SIG-M5 (cell line): ENCODE measurements at regions not wholly inside any gene's neighbourhood (a gene's known extent, or its start where the extent isn't known, plus 50 kb on each side); places are given as distances from the start of the nearest gene placed in this dataset.

Experiments used
- DNase-seq: peaks from one replicate; lab custom pipeline; 2025; lab: John Stamatoyannopoulos, UW

GRCh38 chr9:86452201-86452828, 98.1 kb upstream of the TUT7 start:
- DNase-seq: no peak

DNA sequence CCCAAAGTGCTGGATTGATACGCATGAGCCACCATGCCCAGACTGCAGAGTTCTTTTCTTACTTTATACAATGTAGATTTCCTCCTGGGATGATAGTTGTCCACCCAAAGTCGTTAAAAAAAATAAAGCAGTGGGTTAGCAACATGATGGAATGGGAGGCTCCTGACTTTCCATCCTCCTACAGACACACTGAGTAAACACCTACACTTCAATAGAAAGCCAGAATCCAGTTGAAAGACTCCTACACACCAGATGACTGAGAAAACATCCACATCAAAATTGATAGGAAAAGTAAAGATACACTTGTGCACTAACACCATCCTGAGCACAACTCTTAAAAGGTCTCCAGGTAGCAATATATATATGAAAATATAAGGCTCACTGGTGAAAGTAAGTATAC, 95.0 kb upstream of the TUT7 start:
- no peak for DNase-seq

- DNase-seq: no peak
These were observed 91.5 kb upstream of the TUT7 start for GRCh38 chr9:86445671-86446070.

- no peak for DNase-seq
These were observed 89.8 kb upstream of the TUT7 start for GRCh38 chr9:86443992-86444391.

GRCh38 chr9:86434039-86434726, 80.0 kb upstream of the TUT7 start:
- no peak for DNase-seq

DNA sequence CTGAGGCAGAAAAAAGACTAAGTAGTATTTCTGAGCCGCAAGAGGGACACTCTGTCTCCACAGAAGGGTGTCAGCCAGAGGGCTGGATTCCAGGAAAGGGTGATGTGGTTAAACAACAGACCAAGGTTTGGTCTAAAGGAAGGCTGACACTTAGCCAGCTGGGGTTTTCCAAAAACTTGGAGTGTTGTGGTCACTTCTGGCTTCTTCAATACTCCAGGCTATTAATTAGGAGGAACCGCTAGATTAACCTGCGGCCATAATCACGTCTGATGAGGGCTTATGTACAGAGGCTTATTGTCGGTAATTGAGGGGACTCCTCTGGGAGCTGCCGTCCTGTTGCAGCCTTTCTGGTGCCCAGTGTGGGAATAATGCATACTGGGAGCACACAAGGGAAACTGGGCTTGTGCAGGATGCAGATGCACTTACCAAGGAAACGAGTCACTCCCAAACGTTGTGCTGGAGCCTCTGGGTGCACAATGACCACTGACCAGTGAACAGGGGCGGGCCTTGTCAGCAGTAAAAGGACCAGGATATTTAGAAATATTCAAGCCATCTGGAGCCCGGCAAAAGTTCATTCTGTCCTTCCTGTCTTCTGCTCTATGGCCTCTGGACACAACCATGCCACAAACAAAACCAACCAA, 70.2 kb upstream of the TUT7 start:
- DNase-seq: no peak

DNA sequence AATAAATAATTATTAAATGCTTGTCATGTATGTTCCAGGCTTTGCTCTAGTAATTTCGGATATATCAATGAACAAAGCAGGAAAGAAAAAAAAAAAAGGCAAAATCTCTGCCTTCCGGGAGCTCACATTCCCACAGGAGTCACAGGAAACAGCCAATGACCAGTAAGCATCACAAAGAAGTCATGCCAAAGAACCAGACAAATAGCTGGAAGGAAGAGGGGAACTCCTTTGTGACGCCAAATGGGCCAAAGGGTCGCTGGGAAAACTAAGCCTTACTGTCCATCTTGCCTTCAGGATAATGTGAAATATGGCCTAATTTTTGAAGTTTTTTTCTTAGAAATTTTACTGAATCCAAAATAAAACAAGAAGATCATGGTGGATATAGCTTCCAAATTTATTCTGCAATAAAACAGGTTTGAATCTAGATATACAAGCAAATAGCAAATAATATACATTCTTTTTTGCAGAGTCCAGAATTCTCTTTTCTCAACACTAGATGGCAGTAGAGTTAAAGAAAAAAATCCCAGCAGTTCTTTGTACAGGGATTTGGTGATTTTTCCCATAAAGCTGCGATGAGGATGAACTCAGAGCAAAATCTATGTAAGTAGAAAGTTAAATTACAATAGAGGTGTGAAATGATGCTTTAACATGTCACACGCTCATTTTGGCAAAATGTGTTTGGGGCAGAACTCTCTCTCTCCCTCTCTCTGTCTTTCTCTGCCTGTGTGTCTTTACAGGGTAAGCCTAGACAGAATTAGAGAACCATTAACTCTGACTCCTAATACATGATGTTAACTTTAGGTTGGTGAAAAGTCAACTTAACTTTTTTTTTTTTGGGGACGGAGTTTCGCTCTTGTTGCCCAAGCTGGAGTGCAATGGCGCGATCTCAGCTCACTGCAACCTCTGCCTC, 60.0 kb upstream of the TUT7 start:
- no peak for DNase-seq

DNA sequence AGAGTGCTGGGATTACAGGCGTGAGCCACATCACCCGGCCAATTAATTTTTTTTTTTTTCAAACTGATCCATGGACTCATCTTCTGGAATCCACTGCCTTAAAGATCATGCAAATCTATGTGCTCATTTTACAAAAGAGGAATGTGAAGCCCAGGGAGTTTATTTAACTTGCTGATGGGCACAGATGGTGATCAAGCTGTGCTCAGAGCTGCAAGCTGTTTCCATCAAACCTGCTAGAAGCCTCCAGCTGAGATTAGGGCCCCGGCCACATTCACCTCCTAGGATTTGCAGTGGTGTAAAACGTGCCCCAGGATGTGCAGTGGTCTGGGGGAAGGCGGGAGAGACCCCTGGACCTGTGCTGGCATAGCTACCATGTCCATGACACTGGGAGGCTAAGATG, 56.1 kb upstream of the TUT7 start:
- DNase-seq: no peak

DNA sequence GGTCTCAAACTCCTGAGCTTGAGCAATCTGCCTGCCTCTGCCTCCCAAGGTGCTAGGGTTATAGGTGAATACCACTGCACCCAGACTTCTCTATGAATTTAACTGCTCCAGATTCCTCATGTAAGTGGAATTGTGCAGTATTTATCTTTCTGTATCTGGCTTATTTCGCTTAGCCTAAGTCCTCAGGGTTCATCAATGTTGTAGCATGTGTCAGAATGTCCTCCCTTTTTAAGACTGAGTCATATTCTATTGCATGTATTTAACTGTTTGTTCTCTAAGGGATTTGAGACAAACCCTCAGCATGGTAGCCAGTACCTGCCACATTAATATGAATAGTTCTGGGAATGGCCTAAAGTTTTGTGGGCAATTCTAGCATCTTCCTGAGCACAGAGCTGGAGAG, 53.9 kb upstream of the TUT7 start:
- DNase-seq: no peak

DNA sequence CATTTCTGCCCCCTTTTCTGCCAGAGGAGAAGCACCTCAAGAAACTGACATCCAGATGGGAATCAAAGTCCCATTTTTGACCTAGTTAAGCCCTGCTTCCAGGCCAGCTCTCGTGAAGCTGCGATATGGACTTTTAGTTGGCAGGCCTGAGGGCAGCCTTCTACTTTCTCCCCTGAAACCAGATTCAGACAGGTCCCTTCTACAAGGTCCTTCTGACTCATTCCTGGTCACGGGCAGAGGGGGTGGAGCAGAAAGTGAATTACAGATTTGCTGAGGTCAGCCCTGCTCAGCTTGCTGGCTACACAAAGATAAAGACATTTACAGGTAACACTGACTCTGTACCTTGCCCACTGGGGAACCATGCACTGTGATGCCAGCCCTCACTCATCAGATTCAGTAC, 52.8 kb upstream of the TUT7 start:
- DNase-seq: no peak

DNA sequence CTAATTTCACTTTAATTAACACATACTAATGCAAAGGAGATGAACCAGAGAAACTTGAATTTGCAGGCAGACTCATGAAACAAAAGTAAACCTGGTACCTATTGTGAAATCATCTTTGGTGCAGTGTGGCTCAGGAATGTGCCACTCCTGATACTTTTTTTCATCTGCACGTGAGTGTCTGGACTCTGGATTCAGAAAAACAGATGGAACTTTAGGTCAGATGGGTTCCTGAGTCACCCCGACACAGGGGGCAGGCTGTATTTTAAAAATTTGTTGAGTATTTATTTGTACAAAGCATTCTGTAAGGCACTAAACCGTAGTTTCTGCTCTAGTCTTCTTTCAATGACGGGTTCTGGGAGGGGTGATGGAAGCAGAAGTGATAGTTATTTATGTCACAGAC, 52.2 kb upstream of the TUT7 start:
- no peak for DNase-seq

DNA sequence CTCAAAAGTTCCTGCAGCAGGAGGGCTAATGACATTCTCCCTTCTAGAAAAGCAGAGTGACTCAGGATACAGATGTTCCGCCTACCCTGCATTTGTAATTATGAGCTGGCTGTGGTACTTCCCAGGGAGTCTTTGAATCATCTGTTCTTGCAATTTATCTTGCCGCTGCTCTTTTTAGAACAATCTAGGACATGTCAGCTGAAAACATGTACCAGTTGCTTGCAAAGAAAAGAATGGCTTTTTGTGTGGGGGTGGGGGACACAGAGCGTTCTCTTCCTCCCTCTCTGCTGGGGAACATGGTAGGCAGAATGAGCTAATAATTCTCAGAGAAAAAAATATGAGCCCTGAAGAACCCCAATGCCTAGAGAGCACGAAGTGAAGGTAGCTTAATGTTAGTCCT, 51.7 kb upstream of the TUT7 start:
- no peak for DNase-seq

DNA sequence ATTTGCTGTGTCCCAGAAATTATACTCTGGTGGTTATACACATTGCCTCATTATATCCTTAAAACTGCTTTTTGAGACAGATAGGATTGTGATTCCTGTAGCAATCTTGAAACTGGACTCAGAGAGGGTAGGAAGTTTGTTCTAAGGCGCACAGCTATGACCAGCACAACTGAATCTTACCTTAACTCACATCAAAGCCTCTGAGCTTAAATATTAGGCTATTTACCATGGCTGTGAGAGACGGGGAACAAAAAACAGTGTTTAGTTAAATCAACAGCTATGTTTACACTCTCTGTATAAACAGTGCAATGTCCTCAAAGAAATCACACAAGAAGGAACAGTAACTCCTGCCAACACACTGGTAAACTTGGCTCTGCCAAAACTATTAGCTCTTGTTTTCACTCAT, 50.9 kb upstream of the TUT7 start:
- no peak for DNase-seq
